ENCODE measurements at regions not wholly inside any gene's neighbourhood (a gene's known extent, or its start where the extent isn't known, plus 50 kb on each side); places are given as distances from the start of the nearest gene placed in this dataset.

DNA sequence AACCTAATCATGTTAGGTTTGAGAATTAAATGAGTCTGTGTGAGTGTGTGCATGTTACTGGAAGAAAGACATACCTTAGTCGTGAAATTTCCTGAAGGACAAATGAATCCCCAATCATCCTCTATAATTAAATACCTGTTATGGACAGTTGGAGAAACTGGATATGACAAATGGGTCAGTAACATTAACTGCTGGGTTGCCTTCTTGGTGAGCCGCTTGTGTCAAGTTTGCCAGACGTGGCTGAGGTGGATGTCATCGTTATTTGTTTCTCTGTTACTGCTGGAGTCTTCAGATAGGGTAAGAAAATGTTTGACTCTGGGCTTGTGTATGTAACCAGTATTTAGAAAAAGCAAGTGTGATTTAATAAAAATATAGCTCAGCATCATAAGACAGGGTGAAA, 131.6 kb downstream of the CAND1 start:
- Histone ChIP-seq H3K4me3 (ENCODE audit: insufficient read depth, low read depth, low read length) (no peak overlapping the region), H3K4me1 (ENCODE audit: control insufficient read depth, insufficient read depth, low read length) (no peaks in the 10 kb centered on the region), H3K9me3 (ENCODE audit: control insufficient read depth, low read length) (no peaks in the 10 kb centered on the region), H3K27ac (ENCODE audit: insufficient read depth, low read depth, low read length, poor library complexity, severe bottlenecking) (no peak overlapping the region), H3K27me3 (ENCODE audit: control insufficient read depth, insufficient read depth, low read length, poor library complexity, severe bottlenecking) (no peaks in the 10 kb centered on the region), H3K36me3 (ENCODE audit: control insufficient read depth, insufficient read depth, low read length) (no peaks in the 10 kb centered on the region)
- 96 to 97% methylated on average over 3 of the region's 4 CpGs for WGBS, 2 experiments

DNA sequence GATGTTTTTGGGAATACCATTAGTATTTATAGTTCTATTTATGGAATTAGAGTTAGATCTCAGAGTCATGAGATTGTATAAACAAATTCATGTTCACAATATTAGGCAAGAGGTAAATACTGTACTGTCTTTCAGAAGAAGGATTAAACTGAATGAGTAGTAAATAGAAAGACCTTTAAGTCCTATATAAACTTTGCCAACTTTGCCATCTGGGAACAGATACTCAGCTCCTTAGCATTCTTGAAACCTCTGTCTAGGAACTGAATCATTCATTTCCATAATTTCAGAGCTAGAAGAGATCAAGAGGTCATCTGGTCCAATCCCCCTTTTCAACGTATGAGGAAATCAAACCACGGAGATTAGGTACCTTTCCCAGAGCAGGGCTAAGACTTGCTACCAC, 141.1 kb downstream of the CAND1 start:
- no peaks in the 10 kb centered on the region for H3K36me3 ChIP-seq (ENCODE audit: control insufficient read depth, insufficient read depth, low read length)
- no peak overlapping the region for H3K4me3 ChIP-seq (ENCODE audit: insufficient read depth, low read depth, low read length)
- no peaks in the 10 kb centered on the region for H3K9me3 ChIP-seq (ENCODE audit: control insufficient read depth, low read length)
- no peaks in the 10 kb centered on the region for H3K27me3 ChIP-seq (ENCODE audit: control insufficient read depth, insufficient read depth, low read length, poor library complexity, severe bottlenecking)
- H3K4me1 ChIP-seq (ENCODE audit: control insufficient read depth, insufficient read depth, low read length): peaks cover 4% of the 10 kb centered on the region
- 84 to 88% methylated on average over 2 of the region's 2 CpGs for WGBS, 2 experiments
- H3K27ac ChIP-seq (ENCODE audit: insufficient read depth, low read depth, low read length, poor library complexity, severe bottlenecking): no peak overlapping the region

DNA sequence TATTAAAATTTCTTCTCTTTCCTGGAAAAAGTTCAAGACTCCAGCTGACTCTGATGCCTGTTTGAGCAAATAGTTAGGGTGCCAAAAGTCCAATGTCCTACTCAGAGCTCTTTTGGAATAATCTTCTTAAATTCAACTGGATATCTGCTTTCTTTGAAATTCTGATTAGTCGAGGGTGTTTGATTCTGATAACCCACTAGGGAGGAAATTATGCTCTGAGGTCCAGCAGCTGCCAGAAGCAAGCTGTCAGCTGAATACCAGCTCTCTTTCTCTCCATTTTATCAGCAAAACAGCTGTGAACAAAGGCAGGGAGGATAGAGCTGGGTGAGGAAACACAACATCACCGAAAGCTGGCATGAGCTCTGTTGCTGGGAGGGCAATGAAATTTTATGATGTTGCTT, 141.5 kb downstream of the CAND1 start:
- H3K27ac ChIP-seq (ENCODE audit: insufficient read depth, low read depth, low read length, poor library complexity, severe bottlenecking): no peak overlapping the region
- peaks cover 4% of the 10 kb centered on the region for H3K4me1 ChIP-seq (ENCODE audit: control insufficient read depth, insufficient read depth, low read length)
- WGBS, 2 experiments: 69 to 80% methylated on average over 1 to 2 of the region's 2 CpGs
- H3K9me3 ChIP-seq (ENCODE audit: control insufficient read depth, low read length): no peaks in the 10 kb centered on the region
- no peaks in the 10 kb centered on the region for H3K27me3 ChIP-seq (ENCODE audit: control insufficient read depth, insufficient read depth, low read length, poor library complexity, severe bottlenecking)
- H3K4me3 ChIP-seq (ENCODE audit: insufficient read depth, low read depth, low read length): no peak overlapping the region
- H3K36me3 ChIP-seq (ENCODE audit: control insufficient read depth, insufficient read depth, low read length): no peaks in the 10 kb centered on the region

GRCh38 chr12:67411562-67411961, 142.4 kb downstream of the CAND1 start:
- 68 to 75% methylated on average over 2 of the region's 2 CpGs for WGBS, 2 experiments
- H3K36me3 ChIP-seq (ENCODE audit: control insufficient read depth, insufficient read depth, low read length): no peaks in the 10 kb centered on the region

DNA sequence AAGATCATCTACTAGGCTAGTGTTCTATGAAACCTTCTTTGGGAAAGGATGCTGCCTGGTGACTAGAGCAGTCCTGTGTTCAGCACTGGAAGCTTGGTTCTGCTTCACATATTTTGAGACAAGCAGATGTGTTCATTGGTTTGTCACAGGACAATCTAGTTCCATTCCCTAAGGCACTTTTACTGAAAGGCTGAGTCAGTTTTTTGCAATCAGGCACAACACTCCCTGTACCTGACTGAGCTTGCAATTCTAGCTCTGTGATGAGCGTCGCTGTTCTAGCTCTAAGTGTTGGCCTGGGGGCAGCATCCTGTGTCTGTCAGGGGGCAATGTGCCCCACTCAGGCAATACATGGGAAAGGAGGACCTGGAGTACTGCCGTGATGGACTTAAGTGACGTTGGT, 144.4 kb downstream of the CAND1 start:
- Histone ChIP-seq H3K27ac (ENCODE audit: insufficient read depth, low read depth, low read length, poor library complexity, severe bottlenecking) (no peak overlapping the region), H3K36me3 (ENCODE audit: control insufficient read depth, insufficient read depth, low read length) (no peaks in the 10 kb centered on the region), H3K4me3 (ENCODE audit: insufficient read depth, low read depth, low read length) (no peak overlapping the region), H3K9me3 (ENCODE audit: control insufficient read depth, low read length) (no peaks in the 10 kb centered on the region), H3K4me1 (ENCODE audit: control insufficient read depth, insufficient read depth, low read length) (peaks cover 4% of the 10 kb centered on the region), H3K27me3 (ENCODE audit: control insufficient read depth, insufficient read depth, low read length, poor library complexity, severe bottlenecking) (no peaks in the 10 kb centered on the region)
- WGBS, 2 experiments: 89 to 91% methylated on average over 4 of the region's 4 CpGs

More at GRCh38 chr12:67411562-67411961, 142.4 kb downstream of the CAND1 start:
- no peaks in the 10 kb centered on the region for H3K9me3 ChIP-seq (ENCODE audit: control insufficient read depth, low read length)
- no peaks in the 10 kb centered on the region for H3K27me3 ChIP-seq (ENCODE audit: control insufficient read depth, insufficient read depth, low read length, poor library complexity, severe bottlenecking)
- H3K27ac ChIP-seq (ENCODE audit: insufficient read depth, low read depth, low read length, poor library complexity, severe bottlenecking): no peak overlapping the region
- H3K4me3 ChIP-seq (ENCODE audit: insufficient read depth, low read depth, low read length): no peak overlapping the region
- peaks cover 4% of the 10 kb centered on the region for H3K4me1 ChIP-seq (ENCODE audit: control insufficient read depth, insufficient read depth, low read length)

DNA sequence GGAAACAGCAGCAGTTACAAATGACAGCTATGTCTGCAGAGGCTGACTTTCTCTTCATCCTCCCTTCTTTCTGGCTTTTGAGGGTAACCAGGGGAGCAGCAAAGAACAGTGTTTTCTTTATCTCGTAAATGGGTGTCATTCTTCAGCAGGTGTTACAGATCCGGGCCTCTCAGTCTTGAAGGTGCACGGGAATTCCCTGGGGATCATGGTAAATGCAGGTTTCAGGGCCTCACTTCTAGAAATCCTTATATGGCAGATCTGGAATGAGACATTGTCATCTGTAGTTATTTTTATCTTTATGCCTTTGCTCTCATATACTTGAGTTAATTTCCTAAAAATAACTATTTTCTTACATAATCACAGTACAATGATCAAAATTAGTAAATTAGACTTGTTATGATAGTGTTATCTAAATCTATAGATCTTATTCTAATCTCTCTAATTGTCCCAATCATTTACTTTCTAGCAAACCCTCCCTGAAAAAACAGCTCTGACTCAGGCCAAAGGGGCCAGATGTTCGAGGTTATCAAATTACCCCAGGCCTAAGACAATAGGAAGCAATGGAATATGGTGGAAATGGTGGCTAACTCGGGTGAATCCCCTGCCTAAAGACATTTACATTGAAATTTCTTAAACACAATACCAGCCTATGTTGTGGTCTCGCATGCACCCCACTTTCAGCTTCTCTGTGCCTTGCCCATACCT, 145.0 kb downstream of the CAND1 start:
- Histone ChIP-seq H3K27ac (ENCODE audit: insufficient read depth, low read depth, low read length, poor library complexity, severe bottlenecking) (no peak overlapping the region), H3K4me3 (ENCODE audit: insufficient read depth, low read depth, low read length) (no peak overlapping the region), H3K27me3 (ENCODE audit: control insufficient read depth, insufficient read depth, low read length, poor library complexity, severe bottlenecking) (no peaks in the 10 kb centered on the region), H3K4me1 (ENCODE audit: control insufficient read depth, insufficient read depth, low read length) (peaks cover 5% of the 10 kb centered on the region), H3K9me3 (ENCODE audit: control insufficient read depth, low read length) (no peaks in the 10 kb centered on the region), H3K36me3 (ENCODE audit: control insufficient read depth, insufficient read depth, low read length) (no peaks in the 10 kb centered on the region)
- WGBS, 2 experiments: 69 to 82% methylated on average over 5 to 6 of the region's 6 CpGs

GRCh38 chr12:67415473-67415872, 146.3 kb downstream of the CAND1 start:
- Histone ChIP-seq H3K9me3 (ENCODE audit: control insufficient read depth, low read length) (no peaks in the 10 kb centered on the region), H3K27ac (ENCODE audit: insufficient read depth, low read depth, low read length, poor library complexity, severe bottlenecking) (no peak overlapping the region), H3K4me3 (ENCODE audit: insufficient read depth, low read depth, low read length) (no peak overlapping the region), H3K27me3 (ENCODE audit: control insufficient read depth, insufficient read depth, low read length, poor library complexity, severe bottlenecking) (no peaks in the 10 kb centered on the region), H3K4me1 (ENCODE audit: control insufficient read depth, insufficient read depth, low read length) (peaks cover 8% of the 10 kb centered on the region), H3K36me3 (ENCODE audit: control insufficient read depth, insufficient read depth, low read length) (no peaks in the 10 kb centered on the region)
- 36 to 42% methylated on average over 4 of the region's 4 CpGs for WGBS, 2 experiments

GRCh38 chr12:67419810-67420209, 150.7 kb downstream of the CAND1 start:
- Histone ChIP-seq H3K27me3 (ENCODE audit: control insufficient read depth, insufficient read depth, low read length, poor library complexity, severe bottlenecking) (no peaks in the 10 kb centered on the region), H3K4me1 (ENCODE audit: control insufficient read depth, insufficient read depth, low read length) (peaks cover 5% of the 10 kb centered on the region), H3K36me3 (ENCODE audit: control insufficient read depth, insufficient read depth, low read length) (no peaks in the 10 kb centered on the region), H3K27ac (ENCODE audit: insufficient read depth, low read depth, low read length, poor library complexity, severe bottlenecking) (no peak overlapping the region), H3K9me3 (ENCODE audit: control insufficient read depth, low read length) (no peaks in the 10 kb centered on the region), H3K4me3 (ENCODE audit: insufficient read depth, low read depth, low read length) (no peak overlapping the region)
- 90 to 93% methylated on average over 6 to 7 of the region's 7 CpGs for WGBS, 2 experiments

GRCh38 chr12:67420506-67420905, 151.3 kb downstream of the CAND1 start:
- no peak overlapping the region for H3K4me3 ChIP-seq (ENCODE audit: insufficient read depth, low read depth, low read length)
- peaks cover 5% of the 10 kb centered on the region for H3K4me1 ChIP-seq (ENCODE audit: control insufficient read depth, insufficient read depth, low read length)
- no peaks in the 10 kb centered on the region for H3K27me3 ChIP-seq (ENCODE audit: control insufficient read depth, insufficient read depth, low read length, poor library complexity, severe bottlenecking)
- WGBS, 2 experiments: 93 to 98% methylated on average over 3 of the region's 3 CpGs
- H3K27ac ChIP-seq (ENCODE audit: insufficient read depth, low read depth, low read length, poor library complexity, severe bottlenecking): no peak overlapping the region
- H3K36me3 ChIP-seq (ENCODE audit: control insufficient read depth, insufficient read depth, low read length): no peaks in the 10 kb centered on the region
- H3K9me3 ChIP-seq (ENCODE audit: control insufficient read depth, low read length): no peaks in the 10 kb centered on the region

DNA sequence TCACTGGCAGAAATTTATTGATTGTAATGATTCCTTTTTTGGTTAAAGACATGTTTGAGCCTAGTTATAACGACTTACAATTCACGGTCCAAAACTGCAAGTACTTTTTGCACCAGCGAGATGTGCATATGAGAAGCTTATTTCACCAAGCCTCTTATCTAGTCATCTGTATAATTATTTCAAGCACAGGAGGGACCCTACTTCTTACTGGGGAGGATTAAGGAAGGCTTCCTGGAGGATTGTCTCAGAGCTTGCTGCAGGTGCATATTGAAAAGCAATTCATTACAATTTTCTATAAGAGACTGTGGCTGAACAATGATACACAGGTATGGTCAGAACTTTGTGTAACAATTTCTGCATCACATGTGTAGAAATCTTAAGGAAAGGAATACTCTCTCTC, 152.9 kb downstream of the CAND1 start:
- no peaks in the 10 kb centered on the region for H3K9me3 ChIP-seq (ENCODE audit: control insufficient read depth, low read length)
- no peaks in the 10 kb centered on the region for H3K36me3 ChIP-seq (ENCODE audit: control insufficient read depth, insufficient read depth, low read length)
- H3K4me1 ChIP-seq (ENCODE audit: control insufficient read depth, insufficient read depth, low read length): peaks cover 5% of the 10 kb centered on the region
- H3K27me3 ChIP-seq (ENCODE audit: control insufficient read depth, insufficient read depth, low read length, poor library complexity, severe bottlenecking): no peaks in the 10 kb centered on the region
- H3K4me3 ChIP-seq (ENCODE audit: insufficient read depth, low read depth, low read length): no peak overlapping the region
- 90 to 92% methylated on average over 3 of the region's 3 CpGs for WGBS, 2 experiments
- no peak overlapping the region for H3K27ac ChIP-seq (ENCODE audit: insufficient read depth, low read depth, low read length, poor library complexity, severe bottlenecking)

GRCh38 chr12:67424784-67425183, 155.6 kb downstream of the CAND1 start:
- Histone ChIP-seq H3K36me3 (ENCODE audit: control insufficient read depth, insufficient read depth, low read length) (no peaks in the 10 kb centered on the region), H3K27ac (ENCODE audit: insufficient read depth, low read depth, low read length, poor library complexity, severe bottlenecking) (no peak overlapping the region), H3K4me3 (ENCODE audit: insufficient read depth, low read depth, low read length) (no peak overlapping the region), H3K27me3 (ENCODE audit: control insufficient read depth, insufficient read depth, low read length, poor library complexity, severe bottlenecking) (no peaks in the 10 kb centered on the region), H3K9me3 (ENCODE audit: control insufficient read depth, low read length) (no peaks in the 10 kb centered on the region), H3K4me1 (ENCODE audit: control insufficient read depth, insufficient read depth, low read length) (no peaks in the 10 kb centered on the region)
- 94 to 98% methylated on average over 1 of the region's 1 CpG for WGBS, 2 experiments
